HG03520 (cell line): ENCODE measurements at regions not wholly inside any gene's neighbourhood (a gene's known extent, or its start where the extent isn't known, plus 50 kb on each side); places are given as distances from the start of the nearest gene placed in this dataset.

Experiments used
- ATAC-seq: cut with Tn5 transposase; IDR thresholded peaks from one replicate; pipeline ENCODE4 v1.9.1; 2021; ENCODE audit warnings: mild to moderate bottlenecking, moderate library complexity; ENCODE audit not compliant: unreplicated experiment

DNA sequence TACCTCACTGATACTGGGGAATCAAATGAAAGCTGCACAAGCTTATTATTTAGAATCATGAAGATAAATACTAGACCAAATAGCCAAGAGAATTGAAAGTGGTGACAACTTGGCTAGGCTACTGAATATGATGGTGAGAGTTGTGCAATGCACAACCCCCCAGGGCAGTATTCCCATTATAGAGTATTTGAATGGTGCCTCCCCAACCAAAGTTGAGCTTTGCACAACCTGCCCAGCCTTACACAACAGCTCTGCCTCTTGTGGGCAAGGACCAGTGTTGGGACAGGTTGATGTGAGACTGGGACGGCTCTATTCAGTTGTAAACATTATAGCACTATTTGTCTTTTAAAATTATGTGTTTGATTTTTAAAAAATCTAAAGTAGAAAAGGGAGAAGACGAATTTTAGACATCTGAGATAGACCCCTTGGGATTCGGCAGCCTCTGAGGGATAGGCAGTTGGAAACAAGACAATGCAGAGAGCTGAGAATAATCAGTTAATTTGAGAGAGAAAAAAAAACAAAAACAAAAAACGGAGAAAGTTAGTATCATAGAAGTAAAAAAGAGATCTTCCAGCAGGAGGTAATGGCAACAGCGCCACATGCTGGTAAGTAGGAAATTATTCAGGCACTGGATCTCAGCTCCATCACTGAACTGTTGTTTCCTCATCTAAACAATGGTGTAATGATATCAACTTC, 91.0 kb upstream of the KCNA3 start:
- ATAC-seq = no peak

DNA sequence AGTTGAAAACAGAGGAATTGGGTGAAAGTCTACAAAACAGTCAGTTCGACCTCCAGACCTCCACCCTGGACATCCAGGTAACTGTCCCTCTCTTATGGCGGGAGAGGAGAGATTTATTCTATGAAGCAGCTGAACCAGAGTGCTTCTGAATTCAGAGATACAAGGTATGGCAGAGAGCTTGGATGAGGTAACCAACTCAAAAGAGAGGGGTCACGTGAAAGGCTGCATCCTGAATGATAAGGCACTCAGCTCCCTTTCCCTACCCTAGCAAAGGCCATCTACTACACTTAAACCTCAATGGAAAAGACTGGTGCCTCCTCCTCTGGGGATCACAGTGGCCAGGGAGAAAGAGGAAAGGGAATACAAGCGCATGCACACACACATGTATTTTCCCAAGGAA, 88.4 kb upstream of the KCNA3 start:
- no peak for ATAC-seq

DNA sequence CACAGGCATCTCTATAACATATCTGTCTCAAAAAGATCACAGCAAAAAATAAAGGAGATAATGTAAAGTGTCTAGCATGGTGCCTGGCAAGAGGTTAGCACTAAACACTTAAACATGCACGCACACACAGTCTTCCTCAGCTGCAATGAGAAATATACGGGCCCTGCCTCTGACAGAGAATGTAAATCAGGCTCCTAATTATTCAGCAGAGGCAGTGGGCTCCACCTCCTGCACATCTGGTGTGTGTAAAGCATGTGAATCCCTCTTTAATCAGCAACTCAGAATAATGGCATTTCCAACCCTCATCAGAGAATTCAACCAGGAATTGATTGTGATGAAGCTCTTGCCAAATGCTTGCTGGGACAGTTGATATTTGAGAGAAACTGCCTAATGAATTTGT, 85.6 kb upstream of the KCNA3 start:
- no peak for ATAC-seq

DNA sequence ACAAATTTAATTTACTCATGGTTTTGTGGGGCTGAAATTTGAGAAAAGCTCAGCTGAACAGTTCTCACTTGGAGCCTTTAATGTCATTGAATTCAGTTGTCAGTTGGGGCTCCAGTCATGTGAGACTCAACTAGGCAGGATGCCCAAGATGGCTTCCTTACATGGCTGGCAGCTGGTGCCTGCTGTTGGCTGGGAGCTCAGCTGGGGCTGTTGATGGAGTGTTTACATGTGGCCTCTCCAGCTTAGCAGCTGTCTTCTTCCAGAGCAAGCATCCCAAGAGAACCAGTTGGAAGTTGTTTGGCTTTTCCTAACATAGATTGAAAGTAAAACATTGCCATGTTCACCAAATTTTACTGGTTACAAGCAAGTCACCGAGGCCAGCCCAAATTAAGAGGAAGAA, 81.8 kb upstream of the KCNA3 start:
- no peak for ATAC-seq

DNA sequence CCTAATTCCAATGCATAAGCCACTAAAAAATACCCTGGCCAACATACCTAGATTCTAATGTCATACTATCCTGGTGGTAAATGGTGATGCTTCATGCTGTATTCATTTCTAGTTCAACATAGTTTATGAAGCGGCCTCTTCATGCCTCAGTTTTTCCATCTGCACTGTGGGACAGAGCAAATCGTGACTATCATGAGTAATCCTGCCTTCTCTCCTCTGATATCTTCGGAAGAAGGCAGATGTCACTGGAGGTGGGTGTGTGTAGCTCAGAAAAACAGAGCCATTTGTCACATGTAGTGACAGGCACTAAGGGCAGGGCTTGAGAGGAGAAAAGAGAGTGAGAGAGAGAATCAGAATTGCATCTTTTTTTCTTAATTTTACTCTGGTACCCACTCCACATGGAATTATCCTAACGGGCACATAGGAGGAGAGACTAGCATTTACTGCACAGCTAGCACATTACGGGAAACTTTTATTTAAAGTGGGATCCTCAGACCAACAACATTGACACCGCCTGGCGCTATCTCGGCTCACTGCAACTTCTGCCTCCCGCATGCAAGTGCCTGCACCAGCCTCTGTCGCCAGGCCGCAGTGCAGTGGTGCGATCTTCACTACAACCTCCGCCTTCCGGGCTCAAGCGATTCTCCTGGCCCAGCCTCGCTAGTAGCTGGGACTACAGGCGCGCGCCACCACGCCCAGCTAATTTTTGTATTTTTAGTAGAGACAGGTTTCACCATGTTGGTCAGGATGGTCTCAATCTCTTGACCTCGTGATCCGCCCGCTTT, 78.4 kb upstream of the KCNA3 start:
- ATAC-seq = no peak

DNA sequence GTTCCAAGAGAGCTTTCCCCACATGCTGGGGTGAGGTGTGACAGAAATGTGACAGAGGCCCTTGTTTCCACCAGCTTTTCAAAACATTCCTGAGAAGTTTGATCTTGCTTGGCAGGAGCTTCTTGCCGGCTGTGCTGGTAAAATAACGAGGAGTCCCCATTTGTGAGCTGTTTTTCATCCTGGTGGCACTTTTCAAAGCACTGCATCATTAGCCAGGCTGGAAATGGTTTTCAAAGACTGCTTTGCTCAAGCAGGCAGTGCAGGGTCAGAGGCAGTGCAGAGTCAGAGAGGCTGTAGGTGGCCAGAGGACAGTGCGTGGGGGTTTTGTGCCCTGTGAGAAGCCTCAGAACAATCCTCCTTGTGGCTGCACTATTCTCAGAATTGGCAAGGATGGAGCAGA, 75.8 kb upstream of the KCNA3 start:
- ATAC-seq = no peak

DNA sequence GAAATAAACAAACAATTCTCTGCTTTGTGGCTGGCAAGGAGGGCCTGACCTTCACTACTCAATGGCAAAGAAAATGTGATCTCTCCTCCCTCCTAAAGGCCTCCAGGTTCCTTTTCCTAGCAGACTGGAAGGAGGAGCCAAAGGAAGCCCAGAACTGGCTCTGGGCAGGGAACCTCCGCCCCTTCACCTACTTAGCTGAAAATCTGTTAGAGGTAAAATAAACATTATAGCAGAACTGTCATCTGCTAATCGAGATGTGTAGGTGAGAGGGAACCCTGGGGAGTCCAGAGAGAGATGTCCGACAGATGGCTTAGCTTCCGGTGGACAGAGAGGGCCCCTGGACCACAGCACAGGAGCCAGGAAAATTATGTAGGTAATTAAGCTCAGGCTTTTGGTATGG, 75.2 kb upstream of the KCNA3 start:
- ATAC-seq = no peak

DNA sequence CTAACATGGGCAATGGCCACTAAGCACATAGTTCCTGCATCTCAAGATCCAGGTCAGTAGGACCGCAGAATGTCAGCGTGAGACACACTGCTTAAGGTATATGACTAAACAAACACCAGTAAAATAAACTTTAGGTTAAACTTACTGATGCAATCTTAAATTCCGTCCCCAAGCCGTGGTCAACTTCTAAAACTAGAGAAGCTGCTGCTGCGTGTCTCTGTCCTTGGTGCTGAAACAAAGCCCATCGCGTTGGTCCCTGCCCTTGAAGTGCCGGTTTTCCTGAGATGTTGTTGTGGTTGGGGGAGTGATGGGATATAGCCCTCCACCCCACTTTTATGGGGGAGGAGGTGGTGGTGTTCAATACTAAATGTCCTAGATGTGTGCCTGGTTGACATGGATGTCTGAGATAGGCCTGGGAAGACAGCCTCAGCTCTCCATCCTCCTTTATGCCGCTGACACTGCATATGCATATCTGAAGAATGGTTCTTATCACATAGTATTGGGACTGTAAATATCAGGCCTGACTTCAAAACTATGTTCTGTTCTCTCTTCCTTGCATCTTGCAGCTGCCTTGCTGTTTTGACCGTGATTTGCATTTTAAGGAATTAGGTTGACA, 72.0 kb upstream of the KCNA3 start:
- ATAC-seq = no peak

DNA sequence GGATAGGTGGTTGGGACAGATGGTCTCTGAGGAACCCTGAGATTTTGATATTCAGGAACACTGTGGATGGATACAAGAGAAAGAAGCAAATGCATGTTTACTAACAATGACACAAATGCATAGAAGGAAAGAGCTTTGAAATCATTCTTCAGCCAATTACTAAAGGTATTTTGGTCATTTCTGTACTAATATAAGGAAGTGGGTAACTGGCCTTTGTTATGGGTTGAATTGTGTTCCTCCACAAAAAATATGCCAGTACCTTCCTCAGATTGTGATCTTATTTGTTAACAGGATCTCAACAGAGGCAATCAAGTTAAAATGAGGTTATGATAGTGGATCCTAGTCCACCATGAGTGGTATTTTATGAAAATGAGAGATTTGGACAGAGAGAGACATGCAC, 68.7 kb upstream of the KCNA3 start:
- no peak for ATAC-seq

DNA sequence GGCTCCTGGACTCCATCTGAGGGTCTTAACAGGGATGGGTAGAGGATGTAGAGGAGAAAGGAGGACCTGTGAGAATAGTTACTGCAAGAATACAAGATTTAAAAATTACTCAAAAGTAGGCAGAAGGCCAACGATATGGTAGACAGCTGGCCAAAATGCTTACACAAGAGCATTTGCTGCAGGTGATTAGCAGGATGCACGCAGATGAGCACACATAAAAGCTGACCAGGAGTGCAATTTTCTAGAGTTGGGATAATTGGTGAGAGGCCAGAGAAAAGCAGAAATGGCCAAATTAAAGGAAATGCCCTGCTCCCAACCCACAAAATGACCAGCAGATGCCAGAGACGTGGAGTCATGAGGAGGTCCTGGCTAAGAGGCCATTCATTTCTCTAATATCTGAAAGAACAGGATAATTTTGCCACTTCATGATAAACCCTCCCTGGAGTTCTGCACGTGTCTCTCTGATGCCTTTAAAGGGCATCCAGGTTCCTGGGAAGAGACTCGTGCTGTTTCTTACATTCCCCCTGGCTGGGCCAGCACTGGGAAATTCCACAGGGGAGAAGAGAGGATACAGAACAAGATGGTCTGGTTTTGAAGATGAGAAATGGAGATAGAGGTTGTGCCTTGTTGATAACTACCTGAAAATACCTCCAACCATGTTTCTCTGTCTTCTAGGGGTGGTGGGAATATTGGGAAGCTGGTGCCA, 62.3 kb upstream of the KCNA3 start:
- ATAC-seq = no peak

DNA sequence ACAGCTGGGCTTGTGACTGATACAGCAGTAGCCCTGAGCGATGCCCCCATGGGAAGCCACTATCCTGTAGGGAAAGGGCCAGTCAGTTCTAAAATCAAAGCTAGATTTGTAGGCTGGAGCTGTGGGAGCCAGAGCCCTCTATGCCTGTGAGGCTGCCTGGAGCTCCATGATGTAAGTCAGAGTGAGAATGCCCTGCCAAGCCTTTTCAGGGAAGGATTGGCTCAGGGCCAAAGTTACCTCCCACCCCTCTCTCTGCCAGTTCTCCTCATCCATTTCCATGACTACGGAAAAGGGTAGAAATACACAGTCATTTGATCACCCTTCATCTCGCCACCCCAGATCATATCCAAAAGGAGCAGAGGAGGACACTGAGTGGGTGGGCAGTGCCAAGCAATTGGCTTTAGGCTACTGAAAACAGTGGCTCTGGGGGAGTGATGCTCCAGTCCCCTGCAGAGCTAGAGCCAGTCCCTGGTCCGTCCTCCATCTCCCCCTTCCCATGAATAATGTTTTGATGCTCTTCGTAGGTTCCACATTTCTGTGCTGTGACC, 59.5 kb upstream of the KCNA3 start:
- ATAC-seq = no peak

DNA sequence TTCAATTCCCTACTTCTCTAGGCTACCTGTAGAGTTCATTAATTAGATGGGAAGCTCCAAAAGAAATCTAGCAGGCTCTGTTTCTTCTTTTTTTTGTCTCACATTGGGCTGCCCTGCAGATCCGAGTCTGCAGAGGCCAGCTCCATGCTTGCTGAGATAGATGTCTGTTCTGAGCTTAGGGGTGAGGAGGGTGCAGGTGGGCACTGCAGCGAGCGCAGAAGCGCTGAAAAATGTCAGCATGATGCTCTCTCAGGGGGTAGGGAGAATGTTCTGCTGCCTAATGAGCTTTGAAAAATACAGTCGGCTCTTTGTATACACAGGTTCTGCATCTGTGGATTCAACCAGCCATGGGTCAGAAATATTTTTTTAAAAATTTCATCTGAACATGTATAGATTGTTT, 56.8 kb upstream of the KCNA3 start:
- ATAC-seq = no peak

DNA sequence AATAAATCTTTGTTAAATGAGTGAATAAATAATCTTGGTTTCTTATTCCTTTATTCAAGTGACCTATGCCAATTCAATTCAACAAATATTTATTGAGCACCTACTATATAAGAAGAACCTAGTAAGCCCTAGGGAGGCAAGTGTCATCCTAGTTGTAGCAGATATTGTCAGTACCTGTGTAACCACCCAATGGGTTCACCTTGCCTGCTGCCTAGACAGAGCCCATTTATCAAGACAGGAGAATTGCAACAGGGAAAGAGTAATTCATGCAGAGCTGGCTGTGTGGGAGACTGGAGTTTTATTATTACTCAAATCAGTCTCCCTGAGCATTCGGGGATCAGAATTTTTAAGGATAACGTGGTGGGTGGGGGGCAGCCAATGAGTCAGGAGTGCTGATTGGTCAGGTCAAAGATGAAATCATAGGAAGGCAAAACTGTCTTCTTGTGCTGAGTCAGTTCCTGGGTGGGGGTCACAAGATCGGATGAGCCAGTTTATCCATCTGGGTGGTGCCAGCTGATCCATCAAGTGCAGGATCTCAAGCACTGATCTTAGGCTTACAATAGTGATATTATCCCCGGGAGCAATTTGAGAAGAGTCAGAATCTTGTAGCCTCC, 53.8 kb upstream of the KCNA3 start:
- ATAC-seq = no peak

DNA sequence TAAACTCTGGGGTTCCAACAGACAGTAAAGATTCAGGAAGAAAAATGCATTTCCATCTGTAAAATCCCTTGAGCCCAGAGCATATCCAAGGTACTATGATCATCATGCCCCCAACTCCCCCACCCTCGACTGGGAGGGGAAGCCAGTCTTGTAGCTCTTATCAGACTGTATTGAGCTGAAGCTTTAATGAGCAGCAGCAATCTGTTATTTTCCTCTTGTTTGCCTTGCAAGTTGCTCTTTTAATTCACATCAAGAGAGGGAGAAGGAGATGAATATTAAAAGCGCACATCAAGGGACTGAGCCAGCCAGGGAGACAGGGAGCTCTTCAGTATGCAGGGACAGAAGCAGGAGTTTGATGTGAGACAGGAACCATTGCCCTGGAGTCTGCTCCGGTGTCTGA, 52.5 kb upstream of the KCNA3 start:
- no peak for ATAC-seq

DNA sequence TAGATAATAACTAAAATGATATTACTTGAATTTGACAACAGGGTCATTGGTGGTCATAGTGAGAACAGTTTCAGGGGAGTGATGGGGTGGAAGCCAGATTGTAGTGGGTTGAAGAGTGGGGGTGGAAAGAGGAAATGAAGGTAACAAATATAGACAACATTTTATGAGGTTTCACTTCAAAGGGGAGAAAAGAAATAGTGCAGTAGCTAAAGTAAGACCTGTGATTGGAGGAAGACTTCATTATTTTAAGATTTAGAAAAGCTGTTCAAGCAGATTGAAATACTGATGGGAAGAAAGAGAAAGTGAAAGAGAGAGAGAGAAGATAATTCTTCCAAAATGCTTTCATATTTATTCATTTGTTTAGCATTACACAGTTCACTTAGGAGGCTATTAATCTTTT, 52.0 kb upstream of the KCNA3 start:
- peak; percentile 87 for ATAC-seq
